Endothelial cell of umbilical vein (primary cell): ENCODE measurements at regions not wholly inside any gene's neighbourhood (a gene's known extent, or its start where the extent isn't known, plus 50 kb on each side); places are given as distances from the start of the nearest gene placed in this dataset.

Source experiments
- BruUV-seq: library from RNA; stranded (reverse); fragments of 400-500 nt; replicated peaks from 2 replicates; lab custom pipeline; 2021; lab: Mats Ljungman, UMichigan
- CTCF ChIA-PET: fragments of 300-600, 350-600 bp; sonication (Branson Sonifier 250); formaldehyde crosslinking; loops from one replicate; lab custom pipeline; 2021; ENCODE audit warnings: antibody characterized with exemption, inconsistent platforms; lab: Charles Lee
- POLR2A ChIA-PET: fragments of 300-600, 350-600 bp; sonication (Branson Sonifier 250); formaldehyde crosslinking; loops from one replicate; lab custom pipeline; 2021; ENCODE audit warnings: antibody characterized with exemption, inconsistent platforms; lab: Charles Lee
- DNase-seq: peaks from one replicate; pipeline ENCODE4 v3.0.0-alpha.2; 2011; ENCODE audit warnings: low read depth, low spot score
- FAIRE-seq: peaks from 2 replicates; lab custom pipeline; 2011; peaks lifted over from hg19 to GRCh38; lab: Jason Lieb, UNC
- H2AFZ ChIP-seq: 2 replicates; pipeline ENCODE4 v1.6.0; 2012; ENCODE audit warnings: low read depth, low read length, control low read depth, inconsistent platforms
- H3K27ac ChIP-seq: 2 replicates; pipeline ENCODE4 v1.5.1; 2011; ENCODE audit warnings: low read depth, mild to moderate bottlenecking, control low read depth, low read length, moderate library complexity; ENCODE audit not compliant: insufficient read depth
- H3K27me3 ChIP-seq, 2 experiments: 2 replicates each; pipeline versions ENCODE4 v1.6.0 to v1.6.1; 2011; ENCODE audit warnings: low read length in 2 of 2, mixed read lengths in 1 of 2; ENCODE audit not compliant: control insufficient read depth in 2 of 2, insufficient read depth in 2 of 2
- H3K36me3 ChIP-seq, 2 experiments: 2 replicates in 1 of 2; 3 replicates in 1 of 2; pipeline ENCODE4 v1.5.1; 2011; ENCODE audit warnings: low read length in 2 of 2, mild to moderate bottlenecking in 1 of 2, moderate library complexity in 1 of 2; ENCODE audit not compliant: control insufficient read depth in 2 of 2, insufficient read depth in 2 of 2; ENCODE audit errors: extremely low read depth in 1 of 2
- H3K4me1 ChIP-seq: 3 replicates; pipeline ENCODE4 v1.5.1; 2011; ENCODE audit warnings: mild to moderate bottlenecking, low read length; ENCODE audit not compliant: control insufficient read depth, insufficient read depth; ENCODE audit errors: extremely low read depth
- H3K4me2 ChIP-seq: 2 replicates; pipeline ENCODE4 v1.6.1; 2011; ENCODE audit warnings: low read length, control low read depth, mixed read lengths; ENCODE audit not compliant: insufficient read depth
- H3K4me3 ChIP-seq, 3 experiments: fragments of 200-600 bp in 1 of 3; sonication (generic), shearing (Covaris generic) in 1 of 3; replicated peaks in 1 of 3; 2 replicates each; pipeline ENCODE4 v1.5.1; 2011 to 2016; ENCODE audit warnings: control low read depth in 3 of 3, low read length in 3 of 3, mild to moderate bottlenecking in 2 of 3, inconsistent platforms in 1 of 3, low read depth in 1 of 3, moderate library complexity in 1 of 3; ENCODE audit not compliant: insufficient read depth in 1 of 3
- H3K79me2 ChIP-seq: 2 replicates; pipeline ENCODE4 v1.6.0; 2012; ENCODE audit warnings: low read length, inconsistent platforms; ENCODE audit not compliant: control insufficient read depth, insufficient read depth
- H3K9ac ChIP-seq: replicated peaks from 2 replicates; pipeline ENCODE3; 2011; ENCODE audit warnings: low read length, control low read depth; ENCODE audit not compliant: insufficient read depth; ENCODE audit errors: extremely low read depth
- H3K9me1 ChIP-seq: replicated peaks from 3 replicates; pipeline ENCODE4 v1.6.0; 2011; ENCODE audit warnings: mild to moderate bottlenecking, low read length; ENCODE audit not compliant: control insufficient read depth, insufficient read depth; ENCODE audit errors: extremely low read depth
- H3K9me3 ChIP-seq: replicated peaks from 2 replicates; pipeline ENCODE4 v1.5.1; 2012; ENCODE audit warnings: low read length, inconsistent platforms; ENCODE audit not compliant: control insufficient read depth, insufficient read depth
- H4K20me1 ChIP-seq: replicated peaks from 2 replicates; pipeline ENCODE3; 2011; ENCODE audit warnings: mild to moderate bottlenecking, low read length; ENCODE audit not compliant: control insufficient read depth, insufficient read depth; ENCODE audit errors: extremely low read depth
- EZH2 ChIP-seq: IDR thresholded peaks from 2 replicates; pipeline ENCODE4 v1.6.1; 2012; ENCODE audit warnings: borderline replicate concordance, low read depth, mild to moderate bottlenecking, moderate library complexity, low read length, inconsistent platforms; ENCODE audit not compliant: severe bottlenecking
- FOS ChIP-seq: IDR thresholded peaks from 2 replicates; pipeline ENCODE4 v1.6.1; 2011; ENCODE audit warnings: mild to moderate bottlenecking, low read length, moderate library complexity, borderline replicate concordance; ENCODE audit not compliant: insufficient read depth
- JUN ChIP-seq: IDR thresholded peaks from 2 replicates; pipeline ENCODE4 v1.6.1; 2011; ENCODE audit warnings: borderline replicate concordance, low read depth; ENCODE audit not compliant: insufficient read length, insufficient read depth
- POLR2A ChIP-seq: IDR thresholded peaks from 2 replicates; pipeline ENCODE4 v1.6.1; 2012; ENCODE audit warnings: low read depth, mild to moderate bottlenecking, control low read depth, low read length
- POLR2AphosphoS5 ChIP-seq: IDR thresholded peaks from 2 replicates; pipeline ENCODE4 v1.6.1; 2012; ENCODE audit warnings: low read depth, mild to moderate bottlenecking, control low read depth, low read length, moderate library complexity; ENCODE audit not compliant: insufficient read depth
- dilution Hi-C: fragments of 300-500 bp; cut with MboI; formaldehyde crosslinking; loops from one replicate; pipeline ENCODE4 v1.15.0; 2019; ENCODE audit warnings: low sequenced_read_pairs; ENCODE audit not compliant: extremely low pct_ligation_motif_present
- intact Hi-C: fragments of 100-400 bp; cut with micrococcal nuclease; formaldehyde crosslinking; loops from one replicate; pipeline ENCODE4 v1.10.0; 2022

GRCh38 chr14:54052696-54053385, 96.2 kb upstream of the BMP4 start:
- CTCF ChIA-PET: interaction anchor here (1.0 kb wide), 1 partner anchor 122 kb away, joined by 4 read pairs; no protein-coding TSS in a partner anchor

DNA sequence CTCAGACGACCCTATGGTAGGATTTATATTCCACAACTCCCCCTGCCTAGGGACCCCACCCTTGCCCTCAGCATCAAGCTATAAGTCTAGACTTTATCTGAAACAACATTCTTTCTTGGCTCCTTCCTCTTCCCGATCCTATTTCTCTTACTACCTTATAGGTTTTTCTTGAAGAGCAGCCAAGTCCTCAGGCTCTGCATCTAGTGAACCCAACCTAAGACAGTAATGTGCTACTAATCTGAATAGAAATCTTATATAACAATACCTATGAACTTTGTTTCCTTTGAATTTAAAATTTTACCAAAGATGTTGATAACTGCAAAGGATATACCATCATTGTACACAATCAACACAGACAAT, 96.7 kb upstream of the BMP4 start:
- peak; percentile 12 for DNase-seq
- H3K4me1 ChIP-seq: peaks cover 2% of the 10 kb centered on the region
- intact Hi-C loops (no loop called here), dilution Hi-C loops (no loop called here)
- no peaks in the 10 kb centered on the region for H3K9me3 ChIP-seq
- H2AFZ ChIP-seq: no peak overlapping the region
- POLR2A ChIA-PET: no interaction called here
- H3K4me2 ChIP-seq: no peak overlapping the region
- no peak overlapping the region for H3K27ac ChIP-seq
- no peaks in the 10 kb centered on the region for H4K20me1 ChIP-seq
- BruUV-seq: no TSS peak
- H3K4me3 ChIP-seq: no peak overlapping the region
- H3K79me2 ChIP-seq: no peaks in the 10 kb centered on the region
- H3K27me3 ChIP-seq: no peaks in the 10 kb centered on the region
- no peak for FAIRE-seq
- H3K9ac ChIP-seq: no peak overlapping the region
- no peaks in the 10 kb centered on the region for H3K9me1 ChIP-seq
- TF ChIP-seq FOS (no peak), EZH2 (no peak), POLR2A (no peak), POLR2AphosphoS5 (no peak)
- H3K36me3 ChIP-seq: no peaks in the 10 kb centered on the region
- CTCF ChIA-PET: no interaction called here

More at GRCh38 chr14:54052696-54053385, 96.2 kb upstream of the BMP4 start:
- H3K4me1 ChIP-seq: peaks cover 2% of the 10 kb centered on the region
- no peak for DNase-seq
- no peaks in the 10 kb centered on the region for H4K20me1 ChIP-seq
- H3K9me1 ChIP-seq: no peaks in the 10 kb centered on the region
- no peak overlapping the region for H3K27ac ChIP-seq
- FAIRE-seq: no peak
- no TSS peak for BruUV-seq
- POLR2A ChIA-PET: no interaction called here
- H3K4me3 ChIP-seq: no peak overlapping the region
- no peaks in the 10 kb centered on the region for H3K9me3 ChIP-seq
- no peak overlapping the region for H2AFZ ChIP-seq
- dilution Hi-C loops: no loop called here
- H3K27me3 ChIP-seq: no peaks in the 10 kb centered on the region
- intact Hi-C loops: no loop called here
- no peak overlapping the region for H3K4me2 ChIP-seq
- no peak overlapping the region for H3K9ac ChIP-seq
- no peaks in the 10 kb centered on the region for H3K36me3 ChIP-seq
- TF ChIP-seq JUN (no peak), FOS (no peak)
- no peaks in the 10 kb centered on the region for H3K79me2 ChIP-seq
